DOHH2 (cell line): ENCODE measurements at regions not wholly inside any gene's neighbourhood (a gene's known extent, or its start where the extent isn't known, plus 50 kb on each side); places are given as distances from the start of the nearest gene placed in this dataset.

Source experiments
- H3F3A ChIP-seq: fragments of 200-600 bp; sonication (generic), shearing (Covaris generic); 2 replicates; pipeline ENCODE4 v1.6.0; 2016; ENCODE audit warnings: antibody characterized with exemption, mild to moderate bottlenecking; ENCODE audit not compliant: control insufficient read depth, insufficient read depth
- H3K27ac ChIP-seq: fragments of 200-600 bp; sonication (generic); 2 replicates; pipeline ENCODE4 v1.5.1; 2014; ENCODE audit warnings: low read depth, mild to moderate bottlenecking, low read length, moderate library complexity
- H3K27me3 ChIP-seq: fragments of 200-600 bp; sonication (generic); 2 replicates; pipeline ENCODE4 v1.6.1; 2014; ENCODE audit warnings: mild to moderate bottlenecking, low read length, mixed read lengths; ENCODE audit not compliant: control insufficient read depth
- H3K36me3 ChIP-seq: fragments of 200-600 bp; sonication (generic); 2 replicates; pipeline ENCODE4 v1.6.1; 2014; ENCODE audit warnings: mild to moderate bottlenecking, low read length, moderate library complexity, mixed read lengths; ENCODE audit not compliant: control insufficient read depth
- H3K4me1 ChIP-seq: fragments of 200-600 bp; sonication (generic); 2 replicates; pipeline ENCODE4 v1.6.1; 2014; ENCODE audit warnings: mild to moderate bottlenecking, low read length, mixed read lengths; ENCODE audit not compliant: control insufficient read depth
- H3K4me2 ChIP-seq: fragments of 200-600 bp; sonication (generic); 2 replicates; pipeline ENCODE4 v1.6.0; 2014; ENCODE audit warnings: mild to moderate bottlenecking, low read length, moderate library complexity
- H3K4me3 ChIP-seq: fragments of 200-600 bp; sonication (generic); 2 replicates; pipeline ENCODE4 v1.5.1; 2014; ENCODE audit warnings: mild to moderate bottlenecking, low read length, mixed read lengths
- H3K79me2 ChIP-seq: fragments of 200-600 bp; sonication (generic); 2 replicates; pipeline ENCODE4 v1.6.1; 2014; ENCODE audit warnings: mild to moderate bottlenecking, low read length, mixed read lengths; ENCODE audit not compliant: control insufficient read depth
- H3K9me2 ChIP-seq: fragments of 200-600 bp; sonication (generic); replicated peaks from 2 replicates; pipeline ENCODE4 v1.6.1; 2014; ENCODE audit warnings: mild to moderate bottlenecking, low read length, mixed read lengths; ENCODE audit not compliant: control insufficient read depth
- H3K9me3 ChIP-seq: fragments of 200-600 bp; sonication (generic); 2 replicates; pipeline ENCODE4 v1.6.1; 2014; ENCODE audit warnings: antibody characterized with exemption, low read length, mixed read lengths; ENCODE audit not compliant: control insufficient read depth, insufficient read depth
- H4K20me1 ChIP-seq: fragments of 200-600 bp; sonication (generic); 2 replicates; pipeline ENCODE4 v1.6.0; 2014; ENCODE audit warnings: low read depth, mild to moderate bottlenecking, antibody characterized with exemption, low read length, moderate library complexity; ENCODE audit not compliant: control insufficient read depth, insufficient read depth
- EZH2phosphoT487 ChIP-seq: fragments of 200-600 bp; sonication (generic); IDR thresholded peaks from 2 replicates; pipeline ENCODE4 v1.6.1; 2017; ENCODE audit warnings: borderline replicate concordance, mild to moderate bottlenecking, antibody characterized with exemption, low read length, moderate library complexity, mixed read lengths
- TF ChIP-seq, protein P1 (sequence below): fragments of 200-600 bp; sonication (generic); IDR thresholded peaks from one replicate; pipeline ENCODE4 v1.5.1; 2014; ENCODE audit warnings: antibody characterized with exemption, mild to moderate bottlenecking, low read depth, low read length; ENCODE audit not compliant: poor library complexity, severe bottlenecking

DNA sequence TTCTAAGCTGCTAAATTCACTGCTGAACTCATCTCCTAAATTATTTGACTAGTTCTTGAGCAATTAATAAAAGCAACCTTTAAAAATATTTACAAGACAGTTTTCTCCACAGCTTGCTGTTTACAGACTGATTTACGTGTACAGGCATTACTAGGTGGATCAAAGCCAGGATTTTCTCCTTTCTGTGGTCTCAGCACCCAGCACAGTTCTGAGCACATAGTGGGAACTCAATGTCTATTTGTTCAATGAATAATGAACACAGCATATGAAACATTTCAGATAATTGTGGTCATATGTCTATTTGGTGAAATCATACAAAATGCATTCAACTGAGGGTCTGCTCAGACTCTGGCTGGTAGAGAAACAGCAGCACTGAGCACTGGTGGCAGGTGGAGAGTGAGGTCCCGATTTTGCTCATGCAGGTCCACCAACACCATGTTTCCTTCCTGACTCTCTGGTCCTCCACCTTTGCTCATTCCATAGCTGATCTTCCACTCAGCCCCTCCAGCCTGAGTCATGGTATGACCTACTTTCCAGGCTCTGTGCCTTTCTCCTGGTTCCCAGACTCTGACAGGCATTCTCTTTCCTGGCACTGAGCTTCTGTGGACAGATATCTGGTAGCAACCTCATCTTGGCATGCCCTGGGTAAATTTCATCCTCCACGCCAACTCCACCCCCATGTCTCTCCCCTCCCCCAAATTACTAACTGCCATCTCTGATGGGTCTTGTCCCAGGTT is 311.3 kb downstream of the TGFB2 start:
- Histone ChIP-seq H3K9me3 (no peaks in the 10 kb centered on the region), H3K36me3 (no peaks in the 10 kb centered on the region), H4K20me1 (no peaks in the 10 kb centered on the region), H3K4me1 (no peaks in the 10 kb centered on the region), H3F3A (no peaks in the 10 kb centered on the region), H3K4me2 (no peak overlapping the region), H3K4me3 (no peak overlapping the region), H3K27ac (no peak overlapping the region), H3K79me2 (no peaks in the 10 kb centered on the region), H3K27me3 (no peaks in the 10 kb centered on the region), H3K9me2 (no peaks in the 10 kb centered on the region)
- no peak for TF ChIP-seq EZH2phosphoT487
- TF ChIP-seq, protein P1, sequence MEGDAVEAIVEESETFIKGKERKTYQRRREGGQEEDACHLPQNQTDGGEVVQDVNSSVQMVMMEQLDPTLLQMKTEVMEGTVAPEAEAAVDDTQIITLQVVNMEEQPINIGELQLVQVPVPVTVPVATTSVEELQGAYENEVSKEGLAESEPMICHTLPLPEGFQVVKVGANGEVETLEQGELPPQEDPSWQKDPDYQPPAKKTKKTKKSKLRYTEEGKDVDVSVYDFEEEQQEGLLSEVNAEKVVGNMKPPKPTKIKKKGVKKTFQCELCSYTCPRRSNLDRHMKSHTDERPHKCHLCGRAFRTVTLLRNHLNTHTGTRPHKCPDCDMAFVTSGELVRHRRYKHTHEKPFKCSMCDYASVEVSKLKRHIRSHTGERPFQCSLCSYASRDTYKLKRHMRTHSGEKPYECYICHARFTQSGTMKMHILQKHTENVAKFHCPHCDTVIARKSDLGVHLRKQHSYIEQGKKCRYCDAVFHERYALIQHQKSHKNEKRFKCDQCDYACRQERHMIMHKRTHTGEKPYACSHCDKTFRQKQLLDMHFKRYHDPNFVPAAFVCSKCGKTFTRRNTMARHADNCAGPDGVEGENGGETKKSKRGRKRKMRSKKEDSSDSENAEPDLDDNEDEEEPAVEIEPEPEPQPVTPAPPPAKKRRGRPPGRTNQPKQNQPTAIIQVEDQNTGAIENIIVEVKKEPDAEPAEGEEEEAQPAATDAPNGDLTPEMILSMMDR: no peak

DNA sequence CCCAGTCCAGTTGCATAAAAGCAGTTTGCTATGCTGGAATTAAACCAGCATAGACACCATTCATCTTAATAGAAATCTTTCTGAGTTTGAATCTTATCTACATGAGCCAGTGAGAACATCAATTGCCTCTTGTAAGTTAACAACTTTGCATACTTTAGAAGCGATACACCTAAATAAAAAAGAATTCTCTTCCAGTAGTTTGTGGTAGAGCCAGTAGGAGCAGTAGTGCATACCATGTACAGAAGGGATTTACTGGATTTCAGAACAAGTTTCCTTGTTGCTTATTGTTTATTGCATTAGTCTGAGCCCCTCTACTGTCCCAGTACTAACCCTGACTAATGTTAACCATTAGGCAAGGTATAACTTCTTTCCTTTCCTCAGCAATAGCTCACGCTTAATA is 313.1 kb downstream of the TGFB2 start:
- H3K27ac ChIP-seq: no peak overlapping the region
- TF ChIP-seq EZH2phosphoT487: no peak
- TF ChIP-seq, protein P1: no peak
- H3K36me3 ChIP-seq: no peaks in the 10 kb centered on the region
- no peaks in the 10 kb centered on the region for H3F3A ChIP-seq
- H3K4me2 ChIP-seq: no peak overlapping the region
- H3K4me1 ChIP-seq: no peaks in the 10 kb centered on the region
- no peaks in the 10 kb centered on the region for H3K79me2 ChIP-seq
- H3K4me3 ChIP-seq: no peak overlapping the region
- H4K20me1 ChIP-seq: no peaks in the 10 kb centered on the region
- H3K27me3 ChIP-seq: no peaks in the 10 kb centered on the region
- H3K9me2 ChIP-seq: no peaks in the 10 kb centered on the region
- H3K9me3 ChIP-seq: no peaks in the 10 kb centered on the region

DNA sequence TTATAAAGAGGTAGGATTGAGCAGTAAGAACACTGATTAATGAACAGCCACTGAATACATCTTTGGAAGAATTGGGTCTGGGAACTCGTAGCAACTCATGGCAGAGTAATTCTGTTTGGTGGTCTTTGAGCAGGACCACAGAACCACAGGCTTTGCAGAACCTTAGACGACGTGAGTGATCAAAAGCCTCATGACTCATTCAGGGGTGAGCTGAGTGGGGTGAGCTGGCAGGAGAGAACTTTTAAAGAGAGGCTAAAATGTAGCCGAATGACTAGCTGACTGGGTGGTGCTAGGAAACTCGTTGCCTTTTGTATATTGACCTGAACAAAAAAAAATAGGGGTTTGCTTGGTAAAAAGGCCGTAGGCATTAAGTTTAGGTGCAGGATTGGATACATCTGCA is 313.8 kb downstream of the TGFB2 start:
- no peaks in the 10 kb centered on the region for H3K27me3 ChIP-seq
- H3F3A ChIP-seq: no peaks in the 10 kb centered on the region
- no peak overlapping the region for H3K4me3 ChIP-seq
- no peaks in the 10 kb centered on the region for H4K20me1 ChIP-seq
- H3K27ac ChIP-seq: no peak overlapping the region
- no peak for TF ChIP-seq EZH2phosphoT487
- TF ChIP-seq, protein P1: no peak
- no peak overlapping the region for H3K4me2 ChIP-seq
- H3K9me2 ChIP-seq: no peaks in the 10 kb centered on the region
- H3K79me2 ChIP-seq: no peaks in the 10 kb centered on the region
- H3K4me1 ChIP-seq: no peaks in the 10 kb centered on the region
- H3K36me3 ChIP-seq: no peaks in the 10 kb centered on the region
- no peaks in the 10 kb centered on the region for H3K9me3 ChIP-seq
